CD4-positive, alpha-beta T cell treated with Interferon alpha-2 for 1 hour (primary cell): ENCODE measurements at regions not wholly inside any gene's neighbourhood (a gene's known extent, or its start where the extent isn't known, plus 50 kb on each side); places are given as distances from the start of the nearest gene placed in this dataset.
"Not testable (repeated sequence)": the region's sequence is repeated elsewhere in the genome, so short reads cannot be mapped to it uniquely, and the experiment has no call there.

Experiments used
- DNase-seq, 2 donors: peaks; one replicate each; pipeline ENCODE4 v3.0.0-alpha.2; 2020 to 2022

GRCh38 chr20:50451792-50452425 lies 58.3 kb upstream of the PTPN1 start:
- not testable (repeated sequence) for DNase-seq

DNA sequence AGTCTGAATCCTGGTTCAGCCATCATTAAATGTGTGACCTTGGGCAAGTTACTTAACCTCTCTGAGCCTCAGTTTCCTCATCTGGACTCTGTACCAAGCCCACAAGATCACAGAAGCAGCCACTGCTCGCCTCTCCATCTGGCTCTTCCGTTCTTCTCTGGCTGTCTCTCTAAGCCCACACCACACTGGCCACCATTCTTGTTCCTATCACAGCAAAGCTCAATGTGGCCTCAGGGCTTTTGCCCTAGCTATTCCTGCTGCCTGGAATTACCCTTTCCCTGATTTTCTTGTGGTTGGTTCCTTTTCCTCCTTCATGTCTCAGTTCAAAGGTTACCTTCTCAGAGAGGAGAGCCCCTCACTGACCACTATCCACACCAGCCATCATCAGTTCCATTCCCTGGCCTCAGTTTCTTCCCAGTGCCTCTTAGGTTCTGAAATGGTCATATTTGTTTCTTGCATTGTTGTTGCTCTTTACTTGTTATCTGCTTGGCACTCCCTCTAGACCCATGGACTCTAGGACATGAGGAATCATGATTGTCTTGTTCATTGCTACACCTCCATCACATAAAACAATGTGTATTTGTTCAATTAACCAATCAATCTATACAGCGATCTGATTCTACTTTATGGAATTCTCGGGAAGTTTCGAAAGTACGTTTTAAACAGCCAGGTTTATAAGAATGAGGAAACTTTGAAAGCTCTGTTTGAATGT lies 56.5 kb upstream of the PTPN1 start:
- DNase-seq = no peak

GRCh38 chr20:50455245-50455644 lies 54.9 kb upstream of the PTPN1 start:
- DNase-seq = not testable (repeated sequence)

GRCh38 chr20:50455656-50456451 lies 54.3 kb upstream of the PTPN1 start:
- DNase-seq = no peak

DNA sequence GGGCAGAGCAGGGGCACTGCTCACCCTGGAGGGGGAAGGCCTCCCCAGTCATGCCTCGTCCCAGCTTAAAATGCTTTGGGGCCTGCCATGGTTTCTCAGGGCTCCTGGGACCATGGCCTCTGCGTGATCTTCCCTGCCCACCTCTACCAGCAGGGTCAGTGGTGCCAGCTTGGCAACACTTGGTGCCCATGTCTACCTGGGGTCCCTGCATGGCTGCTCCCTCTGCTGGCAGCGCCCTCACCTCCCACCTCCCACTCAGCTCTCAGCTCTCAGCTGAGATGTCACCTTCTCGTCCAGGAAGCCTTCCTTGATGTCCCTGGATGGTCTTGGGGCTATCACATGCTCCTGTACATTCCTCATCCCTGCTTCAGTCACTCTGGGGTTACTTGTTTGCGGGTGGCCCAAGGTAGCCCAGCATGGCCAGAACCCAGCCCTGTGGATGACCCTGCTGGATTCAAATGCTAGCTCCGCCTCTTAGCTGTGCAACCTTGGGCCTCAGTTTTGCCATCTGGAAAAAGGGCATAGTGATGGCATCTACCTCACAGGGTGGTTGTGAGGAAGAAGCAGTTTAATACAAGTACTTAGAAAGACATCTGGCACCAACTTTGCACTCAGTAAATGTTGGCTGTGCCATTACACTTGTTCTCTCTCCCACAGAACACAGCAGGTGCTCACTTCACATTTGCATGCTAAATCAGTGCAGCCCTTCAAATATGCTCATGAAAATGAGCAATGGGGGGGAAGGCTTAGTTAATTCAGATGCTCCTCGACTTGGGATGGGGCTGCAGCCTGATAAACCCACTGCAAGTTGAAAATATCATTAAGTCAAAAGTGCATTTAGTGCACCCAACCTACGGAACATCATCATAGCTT lies 53.5 kb upstream of the PTPN1 start:
- DNase-seq = no peak

GRCh38 chr20:50459124-50459918 lies 50.9 kb upstream of the PTPN1 start:
- no peak for DNase-seq

DNA sequence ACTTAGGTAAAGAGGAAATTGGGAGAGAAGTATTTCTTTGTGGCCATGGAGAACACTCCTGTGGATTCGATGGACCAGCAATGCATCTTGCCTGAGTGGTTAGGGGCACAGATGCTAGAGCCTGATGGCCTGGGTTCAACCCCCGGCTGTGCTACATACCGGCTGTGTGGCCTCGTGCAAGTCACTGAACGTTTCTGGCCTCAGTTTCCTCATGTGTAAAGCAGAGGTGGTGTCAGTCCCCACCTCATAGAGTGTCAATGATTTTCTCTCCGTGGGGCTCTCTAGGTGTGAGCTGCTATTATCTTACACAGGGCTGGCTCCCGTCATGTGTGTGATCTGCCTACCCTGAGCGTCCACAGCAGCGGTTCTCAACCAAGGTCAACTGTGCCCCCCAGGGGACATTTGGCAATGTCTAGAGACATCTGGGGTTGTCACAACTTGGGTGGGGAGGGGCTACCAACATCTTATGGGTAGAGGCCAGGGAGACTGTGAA lies 50.0 kb upstream of the PTPN1 start:
- DNase-seq = no peak
